ENCODE measurements at regions not wholly inside any gene's neighbourhood (a gene's known extent, or its start where the extent isn't known, plus 50 kb on each side); places are given as distances from the start of the nearest gene placed in this dataset.
"Not testable (repeated sequence)": the region's sequence is repeated elsewhere in the genome, so short reads cannot be mapped to it uniquely, and the experiment has no call there.

DNA sequence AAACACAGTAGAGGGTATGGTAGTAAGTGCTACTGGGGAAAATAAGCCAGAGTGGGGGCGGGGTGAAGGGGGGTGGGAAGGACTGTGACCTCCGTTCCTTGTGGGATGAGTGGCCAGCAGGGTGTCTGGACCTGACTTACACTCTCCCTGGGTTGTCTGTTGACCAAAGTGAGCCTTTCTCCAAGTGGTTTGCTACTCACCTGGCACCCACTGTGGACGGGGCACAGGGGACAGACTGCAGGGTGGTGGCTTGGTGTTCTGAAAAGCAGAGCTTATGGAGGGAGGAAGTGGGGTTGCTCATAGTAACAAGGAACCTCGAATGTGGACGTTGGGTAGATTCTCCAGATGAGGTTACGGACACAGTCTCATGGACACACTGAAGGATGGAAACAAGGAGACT, 94.4 kb upstream of the VRK1 start:
- DNase-seq (ENCODE audit: low spot score) = no peak
- TF ChIP-seq, protein P1, sequence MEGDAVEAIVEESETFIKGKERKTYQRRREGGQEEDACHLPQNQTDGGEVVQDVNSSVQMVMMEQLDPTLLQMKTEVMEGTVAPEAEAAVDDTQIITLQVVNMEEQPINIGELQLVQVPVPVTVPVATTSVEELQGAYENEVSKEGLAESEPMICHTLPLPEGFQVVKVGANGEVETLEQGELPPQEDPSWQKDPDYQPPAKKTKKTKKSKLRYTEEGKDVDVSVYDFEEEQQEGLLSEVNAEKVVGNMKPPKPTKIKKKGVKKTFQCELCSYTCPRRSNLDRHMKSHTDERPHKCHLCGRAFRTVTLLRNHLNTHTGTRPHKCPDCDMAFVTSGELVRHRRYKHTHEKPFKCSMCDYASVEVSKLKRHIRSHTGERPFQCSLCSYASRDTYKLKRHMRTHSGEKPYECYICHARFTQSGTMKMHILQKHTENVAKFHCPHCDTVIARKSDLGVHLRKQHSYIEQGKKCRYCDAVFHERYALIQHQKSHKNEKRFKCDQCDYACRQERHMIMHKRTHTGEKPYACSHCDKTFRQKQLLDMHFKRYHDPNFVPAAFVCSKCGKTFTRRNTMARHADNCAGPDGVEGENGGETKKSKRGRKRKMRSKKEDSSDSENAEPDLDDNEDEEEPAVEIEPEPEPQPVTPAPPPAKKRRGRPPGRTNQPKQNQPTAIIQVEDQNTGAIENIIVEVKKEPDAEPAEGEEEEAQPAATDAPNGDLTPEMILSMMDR (conservative IDR thresholded peaks at IDR 0.05; ENCODE audit: low read depth) = no peak
- POLR2A ChIA-PET (ENCODE audit: low non-redundant PET) = no interaction called here
- H3K27ac ChIP-seq = no peak overlapping the region
- CTCF ChIA-PET = no interaction called here

DNA sequence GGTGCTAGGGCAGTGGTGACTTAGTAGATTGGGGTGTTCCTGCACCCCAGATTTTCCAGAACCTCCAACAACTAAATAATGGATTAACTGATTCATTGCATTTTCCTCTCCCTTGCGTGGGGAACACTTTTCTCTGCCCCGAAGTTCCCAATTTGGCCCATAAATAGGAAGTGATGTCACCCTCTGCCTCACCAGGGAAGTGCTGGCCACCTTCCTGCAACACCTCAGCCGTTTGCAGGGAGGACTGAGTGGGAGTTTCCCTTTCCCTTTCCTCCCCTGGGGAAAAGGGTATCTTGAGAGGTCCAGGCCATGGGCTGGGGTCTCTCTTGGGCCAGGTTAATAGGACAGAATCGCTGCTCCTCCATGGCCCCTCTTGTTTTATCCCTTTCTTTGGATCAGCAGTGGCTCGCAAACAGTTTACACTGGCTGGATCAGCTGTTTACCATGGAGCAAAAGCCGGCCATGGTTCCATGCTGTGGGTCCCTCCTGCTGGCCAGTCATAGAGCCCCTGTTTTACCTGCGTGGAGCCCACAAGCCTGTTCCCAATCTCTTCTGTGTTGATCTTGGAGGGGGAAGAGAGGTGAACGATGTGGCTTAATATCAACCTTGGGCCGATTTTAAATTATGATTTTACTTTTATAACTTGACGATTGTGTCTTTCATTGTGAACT, 91.6 kb upstream of the VRK1 start:
- POLR2A ChIA-PET (ENCODE audit: low non-redundant PET) = no interaction called here
- TF ChIP-seq, protein P1 (conservative IDR thresholded peaks at IDR 0.05; ENCODE audit: low read depth) = no peak

DNA sequence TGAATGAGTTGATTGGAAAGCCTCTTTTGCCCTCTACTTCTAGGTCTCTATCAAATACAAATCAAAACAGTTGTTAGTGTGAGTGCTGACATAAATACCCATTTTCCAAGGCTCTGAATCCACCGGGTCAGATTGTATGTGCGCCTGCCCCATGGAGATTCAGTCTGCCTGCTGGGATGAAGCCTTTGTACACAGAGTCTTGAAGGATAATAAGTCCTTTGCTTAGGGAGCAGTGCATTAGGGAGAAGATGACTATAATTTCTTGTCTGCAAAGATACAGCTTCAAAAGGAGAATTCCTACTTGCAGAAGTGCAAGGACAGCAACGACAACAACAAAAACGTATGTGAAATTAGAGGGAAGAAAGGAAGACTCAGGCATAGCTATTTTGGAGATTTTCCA, 90.3 kb upstream of the VRK1 start:
- POLR2A ChIA-PET (ENCODE audit: low non-redundant PET) = no interaction called here
- TF ChIP-seq, protein P1 (conservative IDR thresholded peaks at IDR 0.05; ENCODE audit: low read depth) = no peak
- no peak overlapping the region for H3K27ac ChIP-seq
- no peak for DNase-seq (ENCODE audit: low spot score)
- CTCF ChIA-PET = interaction anchor here (0.6 kb wide), 1 partner anchor 10 kb away, joined by 3 read pairs; no protein-coding TSS in a partner anchor

More for the DNA sequence above, 91.6 kb upstream of the VRK1 start:
- no peak for DNase-seq (ENCODE audit: low spot score)
- CTCF ChIA-PET = no interaction called here
- no peak overlapping the region for H3K27ac ChIP-seq

DNA sequence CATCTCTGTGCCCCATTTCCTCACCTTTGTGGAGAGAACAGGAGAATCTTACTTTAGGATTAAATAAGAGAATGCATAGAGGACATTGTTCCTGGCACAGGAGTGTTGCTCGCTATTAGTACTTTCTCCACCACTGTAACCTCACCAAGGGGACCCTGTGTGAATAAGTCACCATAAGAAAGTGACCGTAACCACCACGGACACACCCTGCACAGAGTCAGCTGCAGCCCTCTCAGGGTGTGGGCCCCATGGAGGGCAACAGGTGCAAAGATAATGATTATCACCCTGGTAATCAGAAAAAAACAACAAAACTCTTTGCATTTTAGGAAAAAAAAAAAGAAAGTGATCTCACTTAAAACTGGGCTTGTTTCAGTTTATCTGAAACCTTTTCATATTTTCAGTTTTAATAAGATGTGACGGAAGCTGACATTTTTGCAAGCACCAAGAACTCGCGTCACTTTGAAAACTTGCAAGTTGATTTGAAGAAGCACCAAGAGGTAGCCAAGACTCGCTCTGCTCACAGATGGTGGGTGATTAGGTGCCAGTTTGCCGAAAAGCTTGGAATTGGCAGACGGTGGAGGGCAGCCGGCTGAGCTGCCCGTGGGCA, 87.0 kb upstream of the VRK1 start:
- POLR2A ChIA-PET (ENCODE audit: low non-redundant PET) = no interaction called here
- H3K27ac ChIP-seq = no peak overlapping the region
- CTCF ChIA-PET = no interaction called here
- TF ChIP-seq, protein P1 (conservative IDR thresholded peaks at IDR 0.05; ENCODE audit: low read depth) = no peak
- no peak for DNase-seq (ENCODE audit: low spot score)

DNA sequence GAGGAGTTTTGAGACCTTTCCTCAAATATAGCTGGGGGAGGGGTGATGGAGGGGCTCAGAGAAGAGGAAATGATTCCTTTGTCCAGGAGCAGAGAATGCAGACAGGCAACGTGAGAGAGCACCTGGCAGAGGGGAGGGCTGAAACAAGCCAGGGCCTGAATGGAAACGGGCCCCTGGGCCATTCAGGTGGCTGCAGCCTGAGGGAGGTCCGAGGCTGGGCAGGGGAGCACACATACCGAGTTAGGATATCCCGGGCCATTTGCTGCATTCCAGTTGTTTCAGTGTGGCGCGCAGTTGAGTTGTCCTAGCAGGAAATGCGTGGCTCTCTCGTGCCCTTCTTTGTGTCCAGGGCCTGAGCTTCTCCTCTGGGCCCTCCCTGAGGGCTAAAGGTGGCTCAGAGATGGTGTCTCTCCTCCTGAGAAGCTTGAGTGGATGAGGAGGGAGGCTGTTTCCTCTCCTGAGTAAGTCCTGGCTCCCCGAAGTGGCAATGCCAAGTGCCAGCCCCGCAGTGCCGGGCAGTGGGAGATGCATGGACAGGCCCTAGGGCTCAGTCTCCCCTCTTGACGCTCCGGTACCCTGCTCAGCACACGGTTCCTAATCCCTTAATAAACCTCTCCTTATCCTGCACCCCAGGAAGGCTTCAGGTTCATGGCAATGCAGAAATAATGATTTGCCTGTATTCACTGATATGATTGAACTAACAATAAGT, 85.5 kb upstream of the VRK1 start:
- DNase-seq (ENCODE audit: low spot score) = no peak
- no peak overlapping the region for H3K27ac ChIP-seq
- ChIA-PET CTCF (no interaction called here), POLR2A (ENCODE audit: low non-redundant PET) (no interaction called here)
- TF ChIP-seq, protein P1 (conservative IDR thresholded peaks at IDR 0.05; ENCODE audit: low read depth) = no peak

DNA sequence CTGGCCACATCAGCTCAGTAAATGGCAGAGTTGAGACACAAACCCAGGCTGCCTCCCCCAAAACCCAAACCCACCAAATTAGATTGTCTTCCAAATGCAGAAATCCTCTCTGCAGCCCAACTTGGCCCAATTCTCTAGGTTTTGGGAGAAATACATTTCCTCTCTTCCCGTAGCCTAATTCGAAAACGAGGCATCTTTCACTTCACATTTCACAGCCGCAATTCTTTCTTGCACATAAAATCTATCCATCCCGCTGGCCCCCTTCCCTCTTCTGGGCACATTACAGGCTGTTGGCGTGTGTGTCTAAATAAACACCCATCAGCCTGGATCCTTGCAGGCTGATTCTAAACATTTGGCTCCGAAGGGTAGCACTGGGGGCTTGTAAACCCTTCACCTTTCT, 83.8 kb upstream of the VRK1 start:
- CTCF ChIA-PET = interaction anchor here (0.7 kb wide), 1 partner anchor 14 kb away, joined by 3 read pairs; no protein-coding TSS in a partner anchor
- H3K27ac ChIP-seq = no peak overlapping the region
- TF ChIP-seq, protein P1 (conservative IDR thresholded peaks at IDR 0.05; ENCODE audit: low read depth) = no peak
- DNase-seq (ENCODE audit: low spot score) = no peak
- POLR2A ChIA-PET (ENCODE audit: low non-redundant PET) = no interaction called here

DNA sequence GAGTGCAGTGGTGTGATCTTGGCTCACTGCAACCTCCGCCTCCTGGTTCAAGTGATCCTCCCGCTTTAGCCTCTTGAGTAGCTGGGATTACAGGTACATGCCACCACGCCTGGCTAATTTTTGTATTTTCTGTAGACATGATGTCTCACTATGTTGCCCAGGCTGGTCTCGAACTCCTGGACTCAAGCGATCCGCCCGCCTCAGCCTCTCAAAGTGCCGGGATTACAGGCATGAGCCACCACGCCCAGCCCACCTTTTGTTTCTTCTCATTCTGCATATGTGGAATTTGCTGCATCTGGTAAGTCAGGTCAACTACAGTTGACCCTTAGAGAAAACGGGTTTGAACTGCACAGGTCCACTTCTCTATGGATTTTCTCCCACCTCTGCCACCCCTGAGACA, 82.6 kb upstream of the VRK1 start:
- CTCF ChIA-PET; POLR2A ChIA-PET (ENCODE audit: low non-redundant PET); DNase-seq (ENCODE audit: low spot score); H3K27ac ChIP-seq: not testable (repeated sequence)

All from RWPE1 (cell line).